Liver (tissue), 8 donors: ENCODE measurements at regions not wholly inside any gene's neighbourhood (a gene's known extent, or its start where the extent isn't known, plus 50 kb on each side); places are given as distances from the start of the nearest gene placed in this dataset.

Experiments used
- DNase-seq: peaks from one replicate; pipeline ENCODE4 v3.0.0-alpha.2; 2017; ENCODE audit warnings: low spot score
- H3K27ac ChIP-seq, 2 donors: one replicate each; pipeline ENCODE4 v1.7.0; 2013; ENCODE audit warnings: inconsistent platforms in 2 of 2, low read length in 2 of 2, control low read depth in 1 of 2, low read depth in 1 of 2, mild to moderate bottlenecking in 1 of 2
- H3K27me3 ChIP-seq, 4 donors: one replicate each; pipeline versions ENCODE4 v1.6.1 to v1.7.0; 2013; ENCODE audit warnings: low read length in 3 of 4, inconsistent platforms in 1 of 4, mild to moderate bottlenecking in 1 of 4, moderate library complexity in 1 of 4; ENCODE audit not compliant: control insufficient read depth in 4 of 4, insufficient read depth in 4 of 4
- H3K36me3 ChIP-seq, 4 donors: one replicate each; pipeline versions ENCODE4 v1.6.1 to v1.7.0; 2013; ENCODE audit warnings: low read length in 3 of 4, mild to moderate bottlenecking in 3 of 4, low read depth in 1 of 4, moderate library complexity in 1 of 4; ENCODE audit not compliant: control insufficient read depth in 4 of 4, insufficient read depth in 3 of 4
- H3K4me1 ChIP-seq, 4 donors: one replicate each; pipeline versions ENCODE4 v1.6.1 to v1.7.0; 2013; ENCODE audit warnings: low read length in 3 of 4, mild to moderate bottlenecking in 3 of 4, moderate library complexity in 1 of 4; ENCODE audit not compliant: control insufficient read depth in 4 of 4, insufficient read depth in 4 of 4
- H3K4me3 ChIP-seq, 3 donors: one replicate each; pipeline versions ENCODE4 v1.6.1 to v1.7.0; 2013; ENCODE audit warnings: low read length in 3 of 3, control low read depth in 1 of 3, low read depth in 1 of 3, mild to moderate bottlenecking in 1 of 3
- H3K9ac ChIP-seq, 2 donors: one replicate each; pipeline ENCODE4 v1.7.0; 2013; ENCODE audit warnings: low read length in 2 of 2, mild to moderate bottlenecking in 2 of 2, moderate library complexity in 2 of 2, control low read depth in 1 of 2, low read depth in 1 of 2
- H3K9me3 ChIP-seq, 4 donors: one replicate each; pipeline versions ENCODE4 v1.6.1 to v1.7.0; 2013; ENCODE audit warnings: low read length in 3 of 4; ENCODE audit not compliant: control insufficient read depth in 4 of 4
- ATF3 ChIP-seq: IDR thresholded peaks from 2 replicates; pipeline ENCODE4 v1.6.1; 2016; ENCODE audit warnings: antibody characterized with exemption
- CTCF ChIP-seq: fragments of 150-350 bp; IDR thresholded peaks from 2 replicates; pipeline ENCODE4 v1.5.1; 2017; ENCODE audit warnings: improper control_type of control experiment, low read depth, low read length; ENCODE audit not compliant: missing input control
- EGR1 ChIP-seq, 2 donors: IDR thresholded peaks; 2 replicates each; pipeline ENCODE4 v1.6.1; 2016 to 2018; ENCODE audit warnings: antibody characterized with exemption in 2 of 2, low read depth in 2 of 2
- FOXA1 ChIP-seq: IDR thresholded peaks from 2 replicates; pipeline ENCODE4 v1.6.1; 2016; ENCODE audit warnings: antibody characterized with exemption
- FOXA2 ChIP-seq: IDR thresholded peaks from 2 replicates; pipeline ENCODE4 v1.6.1; 2016; ENCODE audit warnings: antibody characterized with exemption
- GABPA ChIP-seq, 2 donors: IDR thresholded peaks in 1 of 2; conservative IDR thresholded peaks in 1 of 2; 2 replicates each; pipeline ENCODE4 v1.6.1; 2016; ENCODE audit warnings: antibody characterized with exemption in 2 of 2, mild to moderate bottlenecking in 1 of 2, moderate library complexity in 1 of 2
- HNF4A ChIP-seq, 2 donors: conservative IDR thresholded peaks; 2 replicates each; pipeline ENCODE4 v1.6.1; 2016; ENCODE audit warnings: antibody characterized with exemption in 2 of 2, mild to moderate bottlenecking in 2 of 2
- HNF4G ChIP-seq: IDR thresholded peaks from 2 replicates; pipeline ENCODE4 v1.6.1; 2016; ENCODE audit warnings: antibody characterized with exemption
- JUND ChIP-seq, 2 donors: IDR thresholded peaks; 2 replicates each; pipeline ENCODE4 v1.6.1; 2016; ENCODE audit warnings: antibody characterized with exemption in 2 of 2
- MAX ChIP-seq: IDR thresholded peaks from 2 replicates; pipeline ENCODE4 v1.6.1; 2016; ENCODE audit warnings: antibody characterized with exemption
- NR2F2 ChIP-seq: IDR thresholded peaks from 2 replicates; pipeline ENCODE4 v1.6.1; 2016; ENCODE audit warnings: antibody characterized with exemption
- RAD21 ChIP-seq, 2 donors: IDR thresholded peaks; 2 replicates each; pipeline ENCODE4 v1.6.1; 2016; ENCODE audit warnings: antibody characterized with exemption in 2 of 2, mild to moderate bottlenecking in 2 of 2
- REST ChIP-seq: IDR thresholded peaks from 2 replicates; pipeline ENCODE4 v1.6.1; 2016; ENCODE audit warnings: antibody characterized with exemption, mild to moderate bottlenecking
- RXRA ChIP-seq, 2 donors: IDR thresholded peaks; 2 replicates each; pipeline ENCODE4 v1.6.1; 2017 to 2018; ENCODE audit warnings: antibody characterized with exemption in 2 of 2, mild to moderate bottlenecking in 1 of 2
- SP1 ChIP-seq: IDR thresholded peaks from 2 replicates; pipeline ENCODE4 v1.6.1; 2018; ENCODE audit warnings: antibody characterized with exemption, mild to moderate bottlenecking
- TAF1 ChIP-seq: conservative IDR thresholded peaks from 2 replicates; pipeline ENCODE4 v1.6.1; 2016; ENCODE audit warnings: antibody characterized with exemption, mild to moderate bottlenecking
- YY1 ChIP-seq: IDR thresholded peaks from 2 replicates; pipeline ENCODE4 v1.6.1; 2016; ENCODE audit warnings: antibody characterized with exemption, mild to moderate bottlenecking
- ZBTB33 ChIP-seq: IDR thresholded peaks from 2 replicates; pipeline ENCODE4 v1.6.1; 2016; ENCODE audit warnings: antibody characterized with exemption
- WGBS: extraction: QIAGEN DNeasy Blood & Tissue Kit; methylation state at CpG from one replicate; pipeline ENCODE4 v1.1.7; 2013; 5-methylcytosine and 5-hydroxymethylcytosine counted together
- donor health status: healthy.
- donor health status: healthy.
- donor health status: healthy.
- donor health status: healthy.
- donor health status: healthy.

- no peaks in the 10 kb centered on the region for H3K27me3 ChIP-seq
- H3K4me3 ChIP-seq, result no peak overlapping the region
- TF ChIP-seq ATF3, result no peak
- no peak for TF ChIP-seq GABPA (IDR thresholded peaks at IDR 0.05 in 1 of 2, conservative IDR thresholded peaks at IDR 0.05 in 1 of 2)
- TF ChIP-seq MAX, result no peak
- TF ChIP-seq SP1, result no peak
- TF ChIP-seq REST, result no peak
- no peak for TF ChIP-seq ZBTB33
- no peak for TF ChIP-seq EGR1 (IDR thresholded peaks at IDR 0.05; ENCODE audit: low read depth in 2 of 2)
- TF ChIP-seq FOXA2, result no peak
- no peak for TF ChIP-seq YY1
- TF ChIP-seq JUND (IDR thresholded peaks at IDR 0.05), result no peak
- TF ChIP-seq HNF4A (conservative IDR thresholded peaks at IDR 0.05), result no peak
- TF ChIP-seq FOXA1, result no peak
- no peak for TF ChIP-seq RAD21 (IDR thresholded peaks at IDR 0.05)
- TF ChIP-seq NR2F2, result no peak
- no peak for TF ChIP-seq HNF4G
- TF ChIP-seq RXRA (IDR thresholded peaks at IDR 0.05), result no peak
- TF ChIP-seq TAF1, result no peak
- no peak for TF ChIP-seq CTCF
- WGBS, result 82% methylated on average over 8 of the region's 8 CpGs
- H3K27ac ChIP-seq, result no peak overlapping the region
- no peaks in the 10 kb centered on the region for H3K9me3 ChIP-seq
- no peaks in the 10 kb centered on the region for H3K36me3 ChIP-seq
- no peaks in the 10 kb centered on the region for H3K4me1 ChIP-seq
- DNase-seq, result no peak
- no peak overlapping the region for H3K9ac ChIP-seq
Observed at GRCh38 chr6:148175550-148176188, 167.0 kb upstream of the SASH1 start.
